NCI-H2081 treated with DMSO at 0.1 percent for 48 hours (cell line): ENCODE measurements at regions not wholly inside any gene's neighbourhood (a gene's known extent, or its start where the extent isn't known, plus 50 kb on each side); places are given as distances from the start of the nearest gene placed in this dataset.

Experiments used
- DNase-seq: peaks from one replicate; lab custom pipeline; 2025; lab: John Stamatoyannopoulos, UW

DNA sequence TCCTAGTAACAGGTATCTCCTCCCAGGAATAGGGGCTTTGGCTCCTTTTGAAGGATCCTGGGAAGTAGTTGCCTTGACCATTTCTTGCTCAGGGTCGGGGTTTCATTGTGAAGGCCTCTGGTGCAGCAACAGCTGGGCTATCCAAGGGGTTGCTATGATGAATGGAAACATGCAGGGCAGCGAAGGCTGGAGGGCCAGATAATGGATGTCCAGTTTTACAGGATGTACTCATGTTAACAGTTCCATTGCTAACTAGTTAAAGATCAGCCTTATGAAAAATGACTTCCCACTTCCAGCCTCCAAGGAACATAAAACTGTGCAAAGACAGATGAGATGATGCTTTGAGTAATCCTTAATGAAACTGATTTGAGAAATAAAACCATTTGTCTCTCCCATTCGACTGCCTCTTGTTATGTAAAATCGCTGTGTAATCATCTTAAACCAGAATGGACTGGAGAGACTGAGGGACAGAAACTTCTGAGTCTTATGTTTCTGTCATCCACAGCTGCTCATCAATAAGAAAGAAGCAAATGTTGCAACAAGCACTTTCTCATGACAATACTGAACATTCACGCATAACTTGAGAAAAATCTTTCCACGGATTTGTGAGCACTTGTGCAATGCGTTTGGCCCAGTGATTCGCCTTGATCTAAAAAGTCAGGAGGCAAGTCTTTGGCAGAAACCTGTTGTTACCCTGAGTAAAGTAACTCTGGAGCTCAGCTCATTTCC is 473.5 kb upstream of the RGMA start:
- no peak for DNase-seq

DNA sequence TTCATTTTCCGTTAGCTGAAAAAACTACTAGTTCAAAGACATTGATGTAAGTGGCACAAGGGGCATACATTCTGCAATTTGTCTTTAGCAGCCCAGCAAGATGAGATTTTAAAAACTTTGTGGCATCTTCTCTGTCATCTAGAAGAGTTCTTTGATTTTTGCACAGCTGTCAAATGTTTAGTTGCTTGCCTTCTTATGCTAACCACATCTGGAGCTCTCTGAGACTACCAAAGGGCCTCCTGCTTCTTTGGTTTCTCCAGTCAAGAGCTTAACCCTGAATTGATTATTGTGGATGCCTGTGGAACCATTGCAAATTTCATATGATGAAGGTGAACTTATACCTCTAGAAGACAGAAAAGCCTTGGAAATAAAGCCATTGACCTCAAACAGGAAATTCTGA is 468.7 kb upstream of the RGMA start:
- DNase-seq = no peak

DNA sequence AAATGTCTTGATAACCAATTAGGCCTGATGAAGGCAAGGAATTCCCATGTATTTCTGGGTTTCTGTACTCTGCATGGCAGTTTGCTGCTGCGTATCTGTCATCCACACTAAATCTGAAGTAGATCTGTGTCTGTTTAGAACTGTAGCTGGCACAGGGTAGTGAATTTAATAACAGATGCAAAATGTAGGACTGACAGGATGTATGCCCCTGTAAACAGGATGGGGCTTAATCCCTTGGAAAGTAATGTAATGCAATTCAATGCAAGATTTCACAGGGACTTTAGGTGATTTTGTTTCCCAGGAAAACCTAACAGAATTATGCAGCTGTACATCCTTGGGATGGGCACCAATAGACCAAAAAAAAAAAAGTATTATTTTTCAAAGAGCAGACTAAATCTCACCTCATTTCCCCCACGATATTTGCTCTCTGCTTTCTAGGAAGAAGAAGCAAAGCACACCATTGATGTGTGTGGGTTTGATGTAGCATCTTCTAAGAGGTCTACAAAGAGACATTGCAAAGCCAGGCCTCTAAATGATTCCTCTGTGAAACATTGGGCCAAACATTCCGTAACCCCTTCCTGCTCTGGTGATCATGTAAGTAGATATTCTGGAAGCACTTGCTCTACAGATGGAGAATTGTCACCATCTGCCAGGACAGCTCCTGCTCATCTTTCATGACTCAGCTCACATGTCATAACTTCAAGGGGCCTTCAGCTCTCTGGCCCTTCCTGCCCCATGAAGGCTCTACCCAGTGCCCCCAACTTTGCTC is 464.3 kb upstream of the RGMA start:
- no peak for DNase-seq

GRCh38 chr15:93543093-93543492 is 454.1 kb upstream of the RGMA start:
- DNase-seq = no peak

- DNase-seq = no peak
These were observed 438.5 kb upstream of the RGMA start for GRCh38 chr15:93527374-93528050.

DNA sequence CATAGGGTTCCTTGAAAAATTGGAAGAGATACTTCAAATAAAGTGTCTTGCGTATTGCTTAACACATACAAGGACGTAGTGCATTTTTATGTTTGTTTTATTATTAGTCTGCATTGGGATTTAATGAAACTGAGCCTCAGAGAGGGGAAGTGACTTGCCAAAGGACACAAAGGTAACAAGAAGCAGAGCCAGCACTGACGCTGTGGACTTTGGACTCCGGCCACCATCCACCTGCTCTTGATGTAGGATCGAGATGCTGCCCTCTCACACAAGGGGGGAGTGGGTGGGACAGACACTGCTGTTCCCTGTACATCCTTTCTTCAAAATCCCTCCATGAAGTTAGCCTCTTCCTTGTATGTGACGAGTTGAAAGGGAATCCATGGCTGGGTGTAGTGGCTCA is 435.4 kb upstream of the RGMA start:
- no peak for DNase-seq

DNA sequence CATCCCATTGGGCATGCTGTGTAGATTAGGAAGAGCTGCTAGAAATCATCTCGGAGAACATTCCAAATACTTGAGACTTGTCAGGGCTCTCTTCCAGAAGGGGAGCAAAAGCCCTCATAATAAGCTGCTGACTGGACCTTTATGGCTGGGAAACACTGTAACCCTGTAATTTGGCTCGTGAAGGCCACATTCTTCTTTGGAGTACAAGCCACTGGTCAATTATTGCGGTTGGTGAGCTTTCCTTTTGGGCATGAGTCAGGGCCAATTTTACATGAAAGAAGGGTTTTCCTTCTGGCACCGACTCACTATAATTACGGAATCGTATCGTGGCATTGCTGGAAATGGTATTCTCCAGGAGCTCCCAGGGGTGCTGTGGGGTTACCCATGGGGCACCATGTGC is 434.5 kb upstream of the RGMA start:
- DNase-seq = peak; percentile 6

DNA sequence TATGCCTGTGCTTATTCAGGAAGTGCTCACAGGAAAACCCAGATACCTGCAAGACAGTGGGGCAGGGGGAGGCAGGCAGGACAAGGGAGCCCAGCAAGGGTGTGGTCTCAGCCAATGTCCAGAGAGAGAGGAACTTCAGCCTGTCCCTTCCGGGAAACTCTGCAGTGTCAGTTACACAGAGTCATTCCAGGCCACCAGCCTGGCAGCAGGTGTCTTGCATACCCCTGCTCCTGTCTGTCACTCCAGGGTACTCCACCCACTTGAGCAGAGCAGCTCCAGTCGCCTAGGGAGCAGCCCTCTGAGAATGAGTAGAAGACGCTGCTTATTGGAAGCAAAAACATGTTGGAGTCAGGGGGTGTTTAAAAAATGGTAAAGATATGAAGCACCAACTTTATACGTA is 431.2 kb upstream of the RGMA start:
- DNase-seq = no peak

DNA sequence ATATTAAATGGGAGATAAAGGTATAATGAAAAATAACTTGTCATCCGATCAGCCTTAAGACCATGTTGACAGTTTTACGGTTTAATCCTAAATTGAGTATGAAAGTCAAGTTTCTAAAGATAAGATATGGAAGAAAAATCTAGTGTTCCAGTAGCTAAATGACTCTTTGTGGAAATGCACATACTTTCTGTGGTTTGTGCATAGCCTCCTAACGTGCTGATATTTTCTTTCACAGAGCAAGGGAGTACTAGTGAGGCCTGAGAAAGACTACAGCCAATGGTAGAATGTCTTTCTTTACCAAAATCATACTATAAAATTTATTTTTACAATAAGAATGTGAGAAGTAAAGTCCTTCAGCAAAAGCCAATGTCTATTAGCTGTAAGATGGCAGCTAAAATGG is 430.6 kb upstream of the RGMA start:
- no peak for DNase-seq

GRCh38 chr15:93517176-93517575 is 428.2 kb upstream of the RGMA start:
- DNase-seq = no peak

DNA sequence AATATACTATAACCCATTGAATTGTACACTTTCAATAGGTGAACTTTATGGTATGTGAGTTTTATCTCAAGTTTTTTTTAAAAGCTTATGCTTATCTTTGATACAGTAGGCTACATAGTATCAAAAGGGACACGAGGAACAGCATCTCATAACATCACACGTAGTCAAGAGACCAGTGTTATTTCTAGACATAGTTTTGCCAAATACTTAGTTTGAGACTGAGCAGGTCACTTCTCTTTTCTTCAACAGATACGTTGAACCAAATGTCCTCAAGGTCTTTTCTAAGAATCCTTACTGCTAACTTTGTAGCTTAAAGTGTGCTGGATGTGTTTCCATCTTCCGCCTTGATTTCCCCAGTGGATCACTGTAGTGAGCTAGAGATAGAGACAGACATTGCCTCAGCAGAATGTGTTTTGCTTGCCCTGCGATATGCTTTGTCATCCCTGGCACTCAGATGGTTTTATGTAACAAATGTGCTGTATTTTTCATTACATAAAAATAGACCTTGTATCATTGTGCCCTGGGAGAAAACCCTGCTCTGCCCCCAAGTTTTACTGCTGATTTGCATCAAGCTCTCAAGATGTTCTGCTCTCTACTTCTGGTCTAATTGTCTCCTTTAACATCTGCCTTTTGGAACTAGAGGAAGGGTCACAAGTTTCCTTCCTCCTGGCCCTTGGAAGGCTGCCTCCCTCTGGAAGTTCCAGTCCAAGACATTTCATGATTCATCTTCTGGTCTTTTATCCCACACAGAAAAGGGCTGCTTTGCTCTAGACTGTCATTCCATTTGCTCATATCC is 426.4 kb upstream of the RGMA start:
- no peak for DNase-seq

DNA sequence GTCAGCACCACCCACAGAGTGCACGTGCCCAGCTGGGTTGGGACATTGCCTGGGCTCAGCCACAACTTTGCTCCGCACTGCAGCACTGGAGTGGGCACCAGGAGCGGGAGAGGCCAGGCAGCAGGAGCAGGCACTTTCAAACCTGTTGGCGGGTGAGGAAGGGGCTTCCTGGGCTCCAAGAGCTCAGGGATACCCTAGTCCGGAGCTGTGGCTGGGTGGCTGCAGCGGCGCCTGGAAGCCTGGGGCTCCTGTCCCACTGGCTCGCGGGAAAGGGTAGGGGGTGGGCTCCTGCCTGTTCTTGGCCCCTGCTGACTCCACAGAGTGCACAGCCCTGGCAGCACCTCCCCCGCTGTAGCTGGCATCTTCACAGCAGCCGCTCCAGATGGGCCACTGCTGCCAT is 417.6 kb upstream of the RGMA start:
- DNase-seq = no peak

- DNase-seq = no peak
These were observed 416.5 kb upstream of the RGMA start for GRCh38 chr15:93505506-93505905.

GRCh38 chr15:93501946-93502345 is 412.9 kb upstream of the RGMA start:
- no peak for DNase-seq

DNA sequence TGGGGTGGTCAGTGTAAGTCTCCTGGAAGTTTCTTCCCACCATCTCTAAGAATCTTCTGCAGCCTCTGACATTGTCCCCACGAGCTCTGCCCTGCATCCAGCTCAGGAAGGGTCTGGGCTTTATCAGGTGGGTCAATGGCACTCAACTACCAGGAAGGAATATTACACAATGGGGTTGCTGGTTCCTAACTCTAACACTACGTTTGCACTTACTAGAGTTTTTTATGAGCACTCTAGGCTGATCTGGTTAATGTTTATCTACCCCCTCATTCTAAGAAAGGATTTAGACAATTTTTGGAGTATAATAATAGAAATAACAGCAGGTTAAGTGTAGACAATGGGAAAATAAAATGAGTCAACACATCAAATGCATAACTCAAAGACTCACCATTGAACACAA is 411.1 kb upstream of the RGMA start:
- no peak for DNase-seq

DNA sequence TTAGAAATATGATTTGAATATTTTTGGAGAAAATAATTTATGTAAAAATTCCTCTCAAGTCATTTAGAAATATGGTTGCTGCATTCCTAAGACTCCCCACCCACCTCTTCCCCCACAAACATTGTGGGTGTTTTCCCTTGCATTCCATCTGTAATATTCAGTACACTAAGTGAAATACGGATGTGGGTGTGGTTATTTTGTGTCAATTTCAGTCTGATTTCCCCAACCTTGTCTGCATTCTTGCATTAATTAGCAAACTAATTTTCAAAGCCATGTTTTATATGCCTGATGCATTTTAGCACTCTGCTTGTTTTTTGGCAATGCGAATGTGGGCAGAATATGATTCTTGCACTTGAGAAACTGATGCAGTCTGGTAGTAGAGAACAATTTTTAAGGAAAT is 408.3 kb upstream of the RGMA start:
- no peak for DNase-seq

GRCh38 chr15:93496888-93497287 is 407.9 kb upstream of the RGMA start:
- DNase-seq = no peak

GRCh38 chr15:93495799-93496637 is 407.0 kb upstream of the RGMA start:
- DNase-seq = no peak

DNA sequence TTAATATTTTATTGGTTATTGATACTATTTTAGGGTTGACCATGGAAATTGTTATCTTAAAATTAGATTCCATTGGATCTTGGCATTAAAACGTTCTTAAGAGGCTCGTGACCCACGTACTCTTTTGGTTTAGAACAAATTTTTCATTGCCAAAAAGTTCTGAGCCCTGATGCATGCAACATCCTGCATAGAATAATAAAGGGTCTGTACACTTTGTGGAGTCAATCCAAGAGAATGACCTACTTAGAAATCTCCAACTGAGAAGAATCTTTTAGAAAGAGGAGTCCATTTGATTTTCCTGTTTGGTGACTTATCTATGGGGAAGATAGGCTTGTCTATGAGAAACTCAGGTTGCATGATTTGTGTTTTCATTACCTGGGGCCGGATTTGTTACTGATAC is 404.2 kb upstream of the RGMA start:
- DNase-seq = no peak

GRCh38 chr15:93491291-93491690 is 402.3 kb upstream of the RGMA start:
- no peak for DNase-seq

DNA sequence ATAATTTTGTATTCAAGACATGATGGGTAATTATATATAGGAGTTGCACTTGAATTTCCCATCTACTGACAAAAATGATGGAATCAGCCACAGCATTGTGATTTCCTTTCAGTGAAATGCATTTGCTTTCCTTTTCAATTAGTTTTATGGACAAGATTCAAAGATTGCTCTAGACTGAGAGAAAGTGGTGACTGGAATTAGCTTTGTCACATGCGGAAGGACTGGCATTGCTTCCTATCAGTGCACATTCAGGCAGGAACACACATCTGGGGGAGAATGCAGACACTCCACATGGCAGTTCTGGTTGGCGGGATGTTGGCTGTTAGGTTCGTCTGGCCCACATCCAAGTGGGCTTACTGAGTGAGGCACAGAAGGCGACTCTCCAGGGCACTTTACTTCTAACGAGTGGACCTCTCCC is 399.3 kb upstream of the RGMA start:
- DNase-seq = no peak
